ENCODE measurements at regions not wholly inside any gene's neighbourhood (a gene's known extent, or its start where the extent isn't known, plus 50 kb on each side); places are given as distances from the start of the nearest gene placed in this dataset.

- Histone ChIP-seq H3K36me3 (no peaks in the 10 kb centered on the region), H3K4me1 (no peaks in the 10 kb centered on the region), H3K9me3 (no peaks in the 10 kb centered on the region), H3K27ac (no peak overlapping the region), H3K27me3 (no peaks in the 10 kb centered on the region), H3K4me3 (no peak overlapping the region)
- no peak for DNase-seq
- no peak for TF ChIP-seq POLR2A (IDR thresholded peaks at IDR 0.05)
- TF ChIP-seq CTCF (IDR thresholded peaks at IDR 0.05): no peak
- intact Hi-C loops (cut with DNase I; ENCODE audit: low total_unique reads): no loop called here
Observed at GRCh38 chr4:44914748-44915147, 188.4 kb upstream of the GNPDA2 start.

GRCh38 chr4:44914223-44914622 lies 187.9 kb upstream of the GNPDA2 start:
- no peaks in the 10 kb centered on the region for H3K27me3 ChIP-seq
- TF ChIP-seq CTCF (IDR thresholded peaks at IDR 0.05): no peak
- no peak for TF ChIP-seq POLR2A (IDR thresholded peaks at IDR 0.05)
- no peak overlapping the region for H3K27ac ChIP-seq
- DNase-seq: no peak
- no peaks in the 10 kb centered on the region for H3K9me3 ChIP-seq
- H3K36me3 ChIP-seq: no peaks in the 10 kb centered on the region
- no peaks in the 10 kb centered on the region for H3K4me1 ChIP-seq
- intact Hi-C loops (cut with DNase I; ENCODE audit: low total_unique reads): no loop called here
- no peak overlapping the region for H3K4me3 ChIP-seq

- intact Hi-C loops (cut with DNase I; ENCODE audit: low total_unique reads): no loop called here
- no peaks in the 10 kb centered on the region for H3K4me1 ChIP-seq
- no peak for DNase-seq
- H3K4me3 ChIP-seq: no peak overlapping the region
- H3K36me3 ChIP-seq: no peaks in the 10 kb centered on the region
- H3K27me3 ChIP-seq: no peaks in the 10 kb centered on the region
- H3K9me3 ChIP-seq: no peaks in the 10 kb centered on the region
- TF ChIP-seq POLR2A (IDR thresholded peaks at IDR 0.05): no peak
- TF ChIP-seq CTCF (IDR thresholded peaks at IDR 0.05): no peak
- H3K27ac ChIP-seq: no peak overlapping the region
Observed at GRCh38 chr4:44912980-44913379, 186.6 kb upstream of the GNPDA2 start.

- Histone ChIP-seq H3K4me1 (no peaks in the 10 kb centered on the region), H3K27ac (no peak overlapping the region), H3K36me3 (no peaks in the 10 kb centered on the region), H3K4me3 (no peak overlapping the region), H3K27me3 (no peaks in the 10 kb centered on the region), H3K9me3 (no peaks in the 10 kb centered on the region)
- intact Hi-C loops (cut with DNase I; ENCODE audit: low total_unique reads): no loop called here
- no peak for DNase-seq
- no peak for TF ChIP-seq POLR2A (IDR thresholded peaks at IDR 0.05)
- no peak for TF ChIP-seq CTCF (IDR thresholded peaks at IDR 0.05)
Observed at GRCh38 chr4:44908565-44908964, 182.2 kb upstream of the GNPDA2 start.

GRCh38 chr4:44872246-44872645 lies 145.9 kb upstream of the GNPDA2 start:
- no peak for TF ChIP-seq POLR2A (IDR thresholded peaks at IDR 0.05)
- TF ChIP-seq CTCF (IDR thresholded peaks at IDR 0.05): no peak
- intact Hi-C loops (cut with DNase I; ENCODE audit: low total_unique reads): no loop called here
- no peaks in the 10 kb centered on the region for H3K4me1 ChIP-seq

More at GRCh38 chr4:44872246-44872645, 145.9 kb upstream of the GNPDA2 start:
- Histone ChIP-seq H3K27me3 (no peaks in the 10 kb centered on the region), H3K36me3 (no peaks in the 10 kb centered on the region), H3K4me3 (no peak overlapping the region), H3K27ac (no peak overlapping the region), H3K9me3 (no peaks in the 10 kb centered on the region)
- no peak for DNase-seq

Data from uterus (tissue), 3 donors.